HFF-Myc (cell line): ENCODE measurements at regions not wholly inside any gene's neighbourhood (a gene's known extent, or its start where the extent isn't known, plus 50 kb on each side); places are given as distances from the start of the nearest gene placed in this dataset.

Source experiments
- DNase-seq: peaks from one replicate; pipeline ENCODE4 v3.0.0-alpha.2; 2011; ENCODE audit warnings: low read depth; ENCODE audit errors: extremely low read depth
- H3K4me3 ChIP-seq: replicated peaks from 2 replicates; pipeline ENCODE4 v1.5.1; 2011; ENCODE audit warnings: low read depth, mild to moderate bottlenecking, control low read depth, low read length
- TF ChIP-seq, protein P1 (sequence below): IDR thresholded peaks from 2 replicates; pipeline ENCODE4 v1.5.1; 2012; ENCODE audit warnings: mild to moderate bottlenecking, low read depth, low read length, control low read depth; ENCODE audit errors: missing control alignments

DNA sequence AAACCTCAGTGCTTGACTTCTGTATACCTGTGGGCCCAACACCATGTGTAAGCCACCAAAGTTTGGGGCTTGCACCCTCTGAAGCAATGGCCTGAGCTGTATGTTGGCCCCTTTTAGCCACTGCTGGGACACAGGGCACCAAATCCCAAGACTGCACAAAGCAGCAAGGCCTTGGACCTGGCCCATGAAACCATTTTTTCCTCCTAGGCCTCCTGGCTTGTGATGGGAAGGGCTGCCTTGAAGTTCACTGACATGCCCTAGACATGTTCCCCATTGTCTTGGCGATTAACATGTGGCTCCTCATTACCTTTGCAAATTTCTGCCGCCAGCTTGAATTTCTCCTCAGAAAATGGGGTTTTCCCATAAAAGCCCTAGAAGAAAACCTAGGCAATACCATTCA, 345.5 kb downstream of the MLLT3 start:
- TF ChIP-seq, protein P1, sequence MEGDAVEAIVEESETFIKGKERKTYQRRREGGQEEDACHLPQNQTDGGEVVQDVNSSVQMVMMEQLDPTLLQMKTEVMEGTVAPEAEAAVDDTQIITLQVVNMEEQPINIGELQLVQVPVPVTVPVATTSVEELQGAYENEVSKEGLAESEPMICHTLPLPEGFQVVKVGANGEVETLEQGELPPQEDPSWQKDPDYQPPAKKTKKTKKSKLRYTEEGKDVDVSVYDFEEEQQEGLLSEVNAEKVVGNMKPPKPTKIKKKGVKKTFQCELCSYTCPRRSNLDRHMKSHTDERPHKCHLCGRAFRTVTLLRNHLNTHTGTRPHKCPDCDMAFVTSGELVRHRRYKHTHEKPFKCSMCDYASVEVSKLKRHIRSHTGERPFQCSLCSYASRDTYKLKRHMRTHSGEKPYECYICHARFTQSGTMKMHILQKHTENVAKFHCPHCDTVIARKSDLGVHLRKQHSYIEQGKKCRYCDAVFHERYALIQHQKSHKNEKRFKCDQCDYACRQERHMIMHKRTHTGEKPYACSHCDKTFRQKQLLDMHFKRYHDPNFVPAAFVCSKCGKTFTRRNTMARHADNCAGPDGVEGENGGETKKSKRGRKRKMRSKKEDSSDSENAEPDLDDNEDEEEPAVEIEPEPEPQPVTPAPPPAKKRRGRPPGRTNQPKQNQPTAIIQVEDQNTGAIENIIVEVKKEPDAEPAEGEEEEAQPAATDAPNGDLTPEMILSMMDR: no peak
- no peak overlapping the region for H3K4me3 ChIP-seq
- DNase-seq: no peak

DNA sequence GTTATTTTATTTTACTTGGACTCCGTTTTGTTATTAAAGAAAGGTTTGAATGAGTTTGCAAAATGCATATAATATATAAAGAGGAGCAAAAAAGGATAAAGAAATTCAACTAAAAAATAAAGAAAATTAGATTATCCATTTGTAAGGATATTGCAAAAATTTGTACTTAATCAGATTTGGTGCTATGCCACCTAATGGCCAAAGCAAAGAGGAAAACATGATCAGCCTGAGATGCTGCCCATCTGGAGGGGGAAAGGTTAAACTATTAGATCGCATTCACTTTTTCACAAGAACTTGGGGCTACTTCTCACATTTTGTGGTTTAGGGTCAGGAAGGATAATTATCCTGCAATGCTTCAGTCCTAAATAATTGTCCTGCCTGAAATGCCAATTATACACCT, 350.6 kb downstream of the MLLT3 start:
- DNase-seq: no peak
- TF ChIP-seq, protein P1: peak; percentile 10
- H3K4me3 ChIP-seq: no peak overlapping the region

GRCh38 chr9:20271096-20271495, 351.2 kb downstream of the MLLT3 start:
- H3K4me3 ChIP-seq: no peak overlapping the region
- TF ChIP-seq, protein P1: no peak
- DNase-seq: no peak

DNA sequence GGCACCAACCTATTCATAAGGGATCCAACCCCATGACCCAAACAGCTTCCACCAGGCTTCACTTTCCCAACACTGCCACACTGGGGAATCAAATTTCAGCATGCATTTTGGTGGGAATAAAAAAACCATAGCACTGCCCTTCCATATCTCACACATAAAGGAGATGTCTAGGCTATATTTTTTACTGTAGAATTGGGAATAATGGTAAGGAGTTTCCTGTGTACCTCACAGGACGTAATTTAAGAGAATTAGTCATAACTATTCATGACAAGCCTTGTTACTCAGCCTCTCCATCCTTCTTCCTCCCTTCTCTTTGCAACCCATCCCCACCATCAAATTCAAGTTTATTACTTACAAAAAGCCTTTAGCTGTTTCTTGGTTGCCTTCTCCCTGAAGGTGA, 352.1 kb downstream of the MLLT3 start:
- TF ChIP-seq, protein P1: no peak
- no peak overlapping the region for H3K4me3 ChIP-seq
- DNase-seq: no peak

DNA sequence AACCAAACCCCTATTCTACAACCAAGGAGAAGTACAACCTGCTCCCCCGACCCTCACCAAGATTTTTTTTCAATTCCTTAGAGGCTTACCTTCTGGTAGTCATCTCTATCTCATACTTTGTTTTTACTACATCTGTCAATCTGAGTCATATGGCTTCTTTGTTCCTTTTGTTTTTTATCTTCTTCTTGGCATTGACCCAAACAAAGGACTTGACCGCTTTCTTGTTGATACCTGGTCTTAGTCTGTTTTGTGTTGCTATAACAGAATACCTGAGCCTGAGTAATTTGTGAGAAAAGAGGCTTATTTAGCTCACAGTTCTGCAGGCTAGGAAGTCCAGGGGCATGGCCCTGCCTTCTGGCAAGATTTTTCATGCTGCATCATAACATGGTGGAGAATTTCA, 352.7 kb downstream of the MLLT3 start:
- no peak for DNase-seq

GRCh38 chr9:20264896-20265295, 357.4 kb downstream of the MLLT3 start:
- DNase-seq: no peak
- H3K4me3 ChIP-seq: no peak overlapping the region
- TF ChIP-seq, protein P1: no peak

More for the DNA sequence above, 352.7 kb downstream of the MLLT3 start:
- H3K4me3 ChIP-seq: no peak overlapping the region
- TF ChIP-seq, protein P1: no peak

- TF ChIP-seq, protein P1: no peak
- no peak overlapping the region for H3K4me3 ChIP-seq
Measured at GRCh38 chr9:20262611-20263010, 359.7 kb downstream of the MLLT3 start.

More at GRCh38 chr9:20262611-20263010, 359.7 kb downstream of the MLLT3 start:
- no peak for DNase-seq
